ENCODE measurements at regions not wholly inside any gene's neighbourhood (a gene's known extent, or its start where the extent isn't known, plus 50 kb on each side); places are given as distances from the start of the nearest gene placed in this dataset.

DNA sequence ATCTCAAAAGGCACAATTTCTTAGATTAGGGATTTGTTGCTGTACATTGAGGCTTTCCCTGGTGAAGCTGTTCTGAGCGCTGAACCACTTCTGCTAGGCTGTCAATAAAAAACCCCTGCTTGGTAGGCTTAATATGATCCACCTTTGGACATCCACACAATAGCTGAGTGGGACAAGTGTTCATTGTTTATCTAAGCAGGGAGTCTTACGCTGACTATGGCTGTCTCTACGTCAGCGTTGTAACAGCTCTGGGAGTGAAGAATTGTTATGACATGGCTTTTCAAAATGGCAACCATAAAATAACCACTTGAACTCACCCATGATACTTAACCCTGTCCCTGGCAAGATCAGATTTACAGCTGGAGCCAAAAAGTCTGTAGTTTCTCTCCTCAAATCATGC is 111.5 kb upstream of the SULT1C3 start:
- no peak overlapping the region for H3K27ac ChIP-seq
- ChIA-PET POLR2A (ENCODE audit: low non-redundant PET) (no interaction called here), CTCF (no interaction called here)
- DNase-seq (ENCODE audit: low spot score), result no peak
- TF ChIP-seq, protein P1, sequence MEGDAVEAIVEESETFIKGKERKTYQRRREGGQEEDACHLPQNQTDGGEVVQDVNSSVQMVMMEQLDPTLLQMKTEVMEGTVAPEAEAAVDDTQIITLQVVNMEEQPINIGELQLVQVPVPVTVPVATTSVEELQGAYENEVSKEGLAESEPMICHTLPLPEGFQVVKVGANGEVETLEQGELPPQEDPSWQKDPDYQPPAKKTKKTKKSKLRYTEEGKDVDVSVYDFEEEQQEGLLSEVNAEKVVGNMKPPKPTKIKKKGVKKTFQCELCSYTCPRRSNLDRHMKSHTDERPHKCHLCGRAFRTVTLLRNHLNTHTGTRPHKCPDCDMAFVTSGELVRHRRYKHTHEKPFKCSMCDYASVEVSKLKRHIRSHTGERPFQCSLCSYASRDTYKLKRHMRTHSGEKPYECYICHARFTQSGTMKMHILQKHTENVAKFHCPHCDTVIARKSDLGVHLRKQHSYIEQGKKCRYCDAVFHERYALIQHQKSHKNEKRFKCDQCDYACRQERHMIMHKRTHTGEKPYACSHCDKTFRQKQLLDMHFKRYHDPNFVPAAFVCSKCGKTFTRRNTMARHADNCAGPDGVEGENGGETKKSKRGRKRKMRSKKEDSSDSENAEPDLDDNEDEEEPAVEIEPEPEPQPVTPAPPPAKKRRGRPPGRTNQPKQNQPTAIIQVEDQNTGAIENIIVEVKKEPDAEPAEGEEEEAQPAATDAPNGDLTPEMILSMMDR (conservative IDR thresholded peaks at IDR 0.05; ENCODE audit: low read depth), result no peak

DNA sequence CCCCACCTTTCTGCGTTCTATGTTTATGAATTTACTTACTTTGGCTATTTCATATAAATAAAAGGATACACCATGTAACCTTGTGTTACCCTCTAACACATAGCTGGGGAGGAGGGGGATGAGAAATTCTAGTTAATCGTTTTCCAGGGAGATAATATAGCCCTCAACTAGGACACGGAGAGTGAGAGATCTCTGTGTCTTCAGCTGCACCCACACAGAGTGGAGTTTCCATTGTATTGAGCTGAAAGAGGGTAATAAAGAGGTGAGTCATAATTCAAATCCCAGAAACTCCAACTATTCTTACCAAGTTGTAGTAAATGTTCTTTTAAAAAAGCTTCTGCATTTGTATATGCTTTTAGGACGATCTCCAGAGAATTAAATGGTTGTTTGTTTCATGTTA is 110.1 kb upstream of the SULT1C3 start:
- CTCF ChIA-PET, result interaction anchor here (0.5 kb wide), 1 partner anchor 19 kb away, joined by 3 read pairs; no protein-coding TSS in a partner anchor
- no peak overlapping the region for H3K27ac ChIP-seq
- DNase-seq (ENCODE audit: low spot score), result no peak
- POLR2A ChIA-PET (ENCODE audit: low non-redundant PET), result no interaction called here
- TF ChIP-seq, protein P1 (conservative IDR thresholded peaks at IDR 0.05; ENCODE audit: low read depth), result no peak

DNA sequence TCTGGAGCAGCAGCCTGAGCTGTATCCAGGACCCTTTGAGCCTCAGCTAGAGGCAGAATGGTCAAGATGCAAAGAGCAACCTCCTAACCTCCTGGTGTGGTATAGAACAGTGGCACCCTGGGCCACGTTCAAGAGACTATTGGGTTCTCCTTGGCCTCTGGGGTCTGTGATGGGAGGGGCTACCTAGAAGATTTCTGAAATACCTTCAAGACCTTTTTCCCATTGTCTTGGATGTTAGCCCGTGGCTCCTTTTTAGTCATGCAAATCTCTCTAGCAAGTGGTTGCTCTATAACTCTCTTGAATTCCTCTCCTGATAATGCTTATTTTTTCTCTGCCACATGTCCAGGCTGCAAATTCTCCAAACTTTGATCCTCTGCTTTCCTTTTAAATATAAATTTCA is 106.3 kb upstream of the SULT1C3 start:
- POLR2A ChIA-PET (ENCODE audit: low non-redundant PET), result no interaction called here

DNA sequence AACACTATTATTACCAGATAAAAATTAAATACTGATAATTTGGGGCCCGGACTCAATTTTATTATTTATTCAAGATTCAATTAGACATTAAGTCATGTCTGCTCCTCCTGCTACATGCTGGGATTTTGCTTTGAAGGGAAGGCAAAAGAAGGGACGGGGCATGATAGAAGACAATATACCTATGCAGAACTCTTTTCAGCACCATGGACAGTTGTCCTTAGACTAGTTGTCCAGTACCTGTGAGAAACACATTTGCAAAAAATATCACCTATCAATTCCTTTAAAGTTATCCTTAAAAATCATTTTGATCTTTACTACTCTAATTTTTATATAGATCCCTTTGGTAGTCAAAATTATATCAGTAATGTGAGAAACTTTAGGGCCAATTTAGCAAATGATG is 100.2 kb upstream of the SULT1C3 start:
- CTCF ChIA-PET, result no interaction called here

More for the DNA sequence above, 106.3 kb upstream of the SULT1C3 start:
- no peak overlapping the region for H3K27ac ChIP-seq
- TF ChIP-seq, protein P1 (conservative IDR thresholded peaks at IDR 0.05; ENCODE audit: low read depth), result no peak
- CTCF ChIA-PET, result no interaction called here
- no peak for DNase-seq (ENCODE audit: low spot score)

DNA sequence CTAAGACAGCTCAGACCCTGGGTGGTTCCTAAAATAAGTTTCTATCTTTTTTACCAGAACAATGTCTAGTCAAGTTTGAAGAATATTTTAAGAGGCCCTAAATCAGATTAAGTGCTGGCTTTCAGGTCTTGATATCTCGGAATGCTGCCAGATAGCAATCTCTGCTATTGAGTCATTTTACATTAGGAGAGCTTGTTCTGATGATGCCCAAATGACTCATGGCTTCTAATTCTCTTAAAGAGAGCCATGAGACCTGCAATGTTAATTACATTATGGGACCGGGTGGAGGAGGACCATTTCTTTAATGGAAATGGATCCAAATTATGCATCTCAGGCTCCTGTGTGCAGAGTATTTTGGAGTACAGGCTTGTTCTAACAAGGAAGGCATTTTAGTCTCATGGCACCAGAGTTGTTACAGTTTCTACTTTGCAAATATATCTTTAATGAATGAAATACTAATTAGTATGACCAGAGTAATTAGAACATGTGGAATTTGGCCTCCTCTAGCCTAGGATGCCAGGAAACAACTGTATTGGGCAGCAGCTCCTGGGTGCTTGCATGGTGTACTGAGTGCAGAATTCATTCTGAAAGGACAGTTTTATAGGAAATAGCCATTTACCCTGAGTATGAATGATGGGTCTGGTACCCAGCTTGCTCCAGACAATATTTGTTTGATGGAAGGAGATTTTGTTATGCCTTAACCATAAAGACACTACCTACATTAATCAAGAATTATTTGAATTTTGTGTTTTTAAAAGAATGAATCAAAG is 94.0 kb upstream of the SULT1C3 start:
- peak; percentile 66 for DNase-seq (ENCODE audit: low spot score)

More for the DNA sequence above, 100.2 kb upstream of the SULT1C3 start:
- DNase-seq (ENCODE audit: low spot score), result peak; percentile 13
- POLR2A ChIA-PET (ENCODE audit: low non-redundant PET), result no interaction called here
- H3K27ac ChIP-seq, result no peak overlapping the region
- TF ChIP-seq, protein P1 (conservative IDR thresholded peaks at IDR 0.05; ENCODE audit: low read depth), result no peak

DNA sequence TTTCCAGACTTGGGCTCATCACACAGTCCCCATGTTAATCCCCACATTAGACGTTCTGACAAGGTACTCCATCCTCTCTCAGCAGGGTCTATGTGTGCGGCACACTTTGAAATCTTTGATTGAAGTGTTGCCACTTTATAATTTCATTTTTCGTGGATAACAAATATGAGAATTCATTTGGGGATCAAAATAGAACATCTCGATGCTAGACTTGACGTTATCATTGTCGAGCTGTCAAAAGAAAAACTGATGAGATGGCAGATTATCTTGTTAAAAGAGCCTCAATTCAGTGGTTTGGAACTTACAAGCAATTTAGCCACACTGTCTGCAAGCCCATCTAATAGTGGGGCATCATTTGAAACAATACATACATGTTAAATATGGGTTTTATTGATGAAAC is 91.2 kb upstream of the SULT1C3 start:
- H3K27ac ChIP-seq, result no peak overlapping the region
- ChIA-PET POLR2A (ENCODE audit: low non-redundant PET) (no interaction called here), CTCF (interaction anchor here (0.8 kb wide), 1 partner anchor 19 kb away, joined by 3 read pairs; no protein-coding TSS in a partner anchor)
- TF ChIP-seq, protein P1 (conservative IDR thresholded peaks at IDR 0.05; ENCODE audit: low read depth), result no peak
- DNase-seq (ENCODE audit: low spot score), result no peak

More for the DNA sequence above, 94.0 kb upstream of the SULT1C3 start:
- ChIA-PET POLR2A (ENCODE audit: low non-redundant PET) (no interaction called here), CTCF (no interaction called here)
- no peak overlapping the region for H3K27ac ChIP-seq
- TF ChIP-seq, protein P1 (conservative IDR thresholded peaks at IDR 0.05; ENCODE audit: low read depth), result no peak

All from RWPE1 (cell line).